CD1c-positive myeloid dendritic cell (primary cell): ENCODE measurements at regions not wholly inside any gene's neighbourhood (a gene's known extent, or its start where the extent isn't known, plus 50 kb on each side); places are given as distances from the start of the nearest gene placed in this dataset.

Source experiments
- DNase-seq: peaks from one replicate; pipeline ENCODE4 v3.0.0-alpha.2; 2016; ENCODE audit errors: extremely low spot score

- no peak for DNase-seq
These were observed 82.8 kb upstream of the TRPC3 start for GRCh38 chr4:122034619-122035018.

DNA sequence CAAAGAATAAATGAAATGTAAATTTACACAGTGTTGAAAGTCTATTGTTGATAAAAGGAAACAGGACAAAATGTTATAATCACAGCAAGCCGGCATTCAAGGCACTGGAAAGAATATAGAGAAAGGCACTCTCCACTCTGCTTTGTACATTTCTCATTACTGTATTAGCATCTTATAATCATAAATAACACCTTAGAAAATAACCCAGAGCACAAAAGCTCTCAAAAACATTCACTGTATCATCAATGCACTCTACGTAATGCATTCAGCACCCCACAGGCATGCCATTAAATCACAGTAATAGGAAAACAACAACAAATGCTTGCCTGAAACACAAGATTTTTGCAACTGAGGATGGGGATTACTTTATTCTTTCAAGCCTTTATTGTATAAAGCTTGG lies 75.3 kb upstream of the TRPC3 start:
- no peak for DNase-seq

GRCh38 chr4:122017296-122017695 lies 65.4 kb upstream of the TRPC3 start:
- no peak for DNase-seq

- DNase-seq, result no peak
These were observed 63.3 kb upstream of the TRPC3 start for GRCh38 chr4:122015203-122015602.

DNA sequence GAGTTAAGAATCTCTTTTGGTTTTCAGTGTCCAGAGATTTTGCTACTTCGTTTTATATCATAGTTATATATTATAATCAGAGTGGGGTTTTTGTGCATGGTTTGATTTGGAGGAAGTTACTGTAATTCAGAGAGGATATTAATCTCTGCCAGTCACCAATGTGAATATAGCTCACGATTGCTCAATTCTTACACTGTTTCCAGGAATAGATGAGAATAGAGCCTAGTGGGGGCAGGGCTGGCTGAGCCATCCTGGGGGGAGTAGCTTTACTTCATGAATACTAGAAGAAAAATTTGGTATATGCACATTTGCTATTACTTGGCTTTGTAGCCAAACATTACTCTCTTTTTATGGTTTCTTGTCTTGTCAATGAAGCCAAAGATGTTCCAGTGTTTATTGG lies 60.9 kb upstream of the TRPC3 start:
- DNase-seq, result no peak

- DNase-seq, result no peak
These were observed 58.8 kb upstream of the TRPC3 start for GRCh38 chr4:122010610-122011009.

DNA sequence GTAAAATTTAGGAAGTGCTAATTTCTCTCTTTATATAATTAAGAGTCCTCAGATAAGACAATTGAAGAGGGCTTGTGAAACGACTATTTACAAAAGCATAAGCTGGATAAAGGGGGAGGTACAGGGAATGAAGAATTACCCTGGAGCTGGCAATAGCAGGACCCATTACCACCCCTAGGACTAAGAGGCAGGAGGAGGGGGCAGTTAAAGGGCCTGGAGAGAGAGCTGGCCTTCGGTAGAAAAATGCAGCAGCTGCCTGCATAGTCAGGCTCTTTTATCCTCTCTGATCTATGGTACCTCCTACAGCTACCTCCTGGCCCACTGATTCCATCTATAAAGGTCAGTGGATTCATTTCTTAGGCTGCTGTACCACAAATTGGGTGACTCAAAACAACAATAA lies 57.7 kb upstream of the TRPC3 start:
- no peak for DNase-seq

- no peak for DNase-seq
These were observed 55.2 kb upstream of the TRPC3 start for GRCh38 chr4:122007016-122007415.

- no peak for DNase-seq
These were observed 53.4 kb upstream of the TRPC3 start for GRCh38 chr4:122005064-122005755.

DNA sequence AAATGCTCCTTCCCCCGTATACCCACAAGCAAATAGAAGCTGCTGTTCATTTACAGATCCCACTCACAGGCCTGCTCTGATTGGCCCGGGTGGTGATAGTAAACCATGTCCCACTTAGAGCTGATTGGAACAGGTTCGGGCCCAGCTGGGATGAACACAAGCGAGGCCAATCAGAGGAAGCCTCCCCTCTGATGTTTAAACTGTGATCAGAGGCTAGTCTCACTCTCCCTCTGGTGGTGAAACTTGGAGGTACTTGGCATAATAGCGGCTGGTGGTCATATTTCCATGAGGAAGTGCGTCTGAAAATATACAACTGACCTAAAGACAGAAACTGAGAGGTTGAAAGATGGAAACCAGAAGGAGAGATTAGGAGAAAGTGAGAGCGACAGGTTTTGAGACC lies 51.5 kb upstream of the TRPC3 start:
- DNase-seq, result peak; percentile 36
